ENCODE measurements at regions not wholly inside any gene's neighbourhood (a gene's known extent, or its start where the extent isn't known, plus 50 kb on each side); places are given as distances from the start of the nearest gene placed in this dataset.
"Not testable (repeated sequence)": the region's sequence is repeated elsewhere in the genome, so short reads cannot be mapped to it uniquely, and the experiment has no call there.

- DNase-seq (ENCODE audit: low read depth): no peak
Measured at GRCh38 chr4:164212134-164212533, 541.8 kb upstream of the SMIM31 start.

- DNase-seq (ENCODE audit: low read depth): no peak
Measured at GRCh38 chr4:164212714-164213113, 541.2 kb upstream of the SMIM31 start.

GRCh38 chr4:164215113-164215741, 538.7 kb upstream of the SMIM31 start:
- DNase-seq (ENCODE audit: low read depth): no peak

- DNase-seq (ENCODE audit: low read depth): no peak
Measured at GRCh38 chr4:164221631-164222030, 532.3 kb upstream of the SMIM31 start.

- DNase-seq (ENCODE audit: low read depth): no peak
Measured at GRCh38 chr4:164224871-164225270, 529.1 kb upstream of the SMIM31 start.

- DNase-seq (ENCODE audit: low read depth): no peak
Measured at GRCh38 chr4:164229255-164229654, 524.7 kb upstream of the SMIM31 start.

- no peak for DNase-seq (ENCODE audit: low read depth)
Measured at GRCh38 chr4:164239433-164239832, 514.5 kb upstream of the SMIM31 start.

GRCh38 chr4:164239976-164240375, 514.0 kb upstream of the SMIM31 start:
- no peak for DNase-seq (ENCODE audit: low read depth)

GRCh38 chr4:164251257-164251656, 502.7 kb upstream of the SMIM31 start:
- DNase-seq (ENCODE audit: low read depth): no peak

- no peak for DNase-seq (ENCODE audit: low read depth)
Measured at GRCh38 chr4:164252286-164252685, 501.6 kb upstream of the SMIM31 start.

- DNase-seq (ENCODE audit: low read depth): no peak
Measured at GRCh38 chr4:164261831-164262230, 492.1 kb upstream of the SMIM31 start.

- DNase-seq (ENCODE audit: low read depth): not testable (repeated sequence)
Measured at GRCh38 chr4:164262508-164262907, 491.4 kb upstream of the SMIM31 start.

- not testable (repeated sequence) for DNase-seq (ENCODE audit: low read depth)
Measured at GRCh38 chr4:164277414-164277813, 476.5 kb upstream of the SMIM31 start.

GRCh38 chr4:164287173-164287572, 466.8 kb upstream of the SMIM31 start:
- DNase-seq (ENCODE audit: low read depth): no peak

- no peak for DNase-seq (ENCODE audit: low read depth)
Measured at GRCh38 chr4:164288578-164288977, 465.4 kb upstream of the SMIM31 start.

- DNase-seq (ENCODE audit: low read depth): no peak
Measured at GRCh38 chr4:164293203-164293602, 460.7 kb upstream of the SMIM31 start.

GRCh38 chr4:164293743-164294142, 460.2 kb upstream of the SMIM31 start:
- no peak for DNase-seq (ENCODE audit: low read depth)

- no peak for DNase-seq (ENCODE audit: low read depth)
Measured at GRCh38 chr4:164301430-164301829, 452.5 kb upstream of the SMIM31 start.

- no peak for DNase-seq (ENCODE audit: low read depth)
Measured at GRCh38 chr4:164304101-164304639, 449.8 kb upstream of the SMIM31 start.

- no peak for DNase-seq (ENCODE audit: low read depth)
Measured at GRCh38 chr4:164304861-164305260, 449.1 kb upstream of the SMIM31 start.

- no peak for DNase-seq (ENCODE audit: low read depth)
Measured at GRCh38 chr4:164307262-164307661, 446.7 kb upstream of the SMIM31 start.

GRCh38 chr4:164312671-164313070, 441.3 kb upstream of the SMIM31 start:
- DNase-seq (ENCODE audit: low read depth): no peak

- no peak for DNase-seq (ENCODE audit: low read depth)
Measured at GRCh38 chr4:164313853-164314252, 440.1 kb upstream of the SMIM31 start.

- no peak for DNase-seq (ENCODE audit: low read depth)
Measured at GRCh38 chr4:164318350-164318749, 435.6 kb upstream of the SMIM31 start.

Data from non-pigmented ciliary epithelial cell (primary cell).